Tibial nerve (tissue), 3 donors: ENCODE measurements at regions not wholly inside any gene's neighbourhood (a gene's known extent, or its start where the extent isn't known, plus 50 kb on each side); places are given as distances from the start of the nearest gene placed in this dataset.

ENCODE experiments used
- POLR2A ChIP-seq, 2 donors: fragments of 450-650 bp; IDR thresholded peaks; one replicate each; pipeline ENCODE4 v1.6.1; 2017; ENCODE audit warnings: antibody characterized with exemption in 2 of 2, mild to moderate bottlenecking in 2 of 2, moderate library complexity in 2 of 2
- TF ChIP-seq, protein P1 (sequence below), 5 experiments: fragments of 200-600 bp in 3 of 5; fragments of 450-650 bp in 2 of 5; sonication (generic) in 3 of 5; IDR thresholded peaks; one replicate each; pipeline ENCODE4 v1.5.1; 2016 to 2019; ENCODE audit warnings: antibody characterized with exemption in 5 of 5, mild to moderate bottlenecking in 3 of 5, moderate library complexity in 2 of 5

GRCh38 chr12:46499226-46499625 is 126.7 kb upstream of the SLC38A2 start:
- TF ChIP-seq, protein P1, sequence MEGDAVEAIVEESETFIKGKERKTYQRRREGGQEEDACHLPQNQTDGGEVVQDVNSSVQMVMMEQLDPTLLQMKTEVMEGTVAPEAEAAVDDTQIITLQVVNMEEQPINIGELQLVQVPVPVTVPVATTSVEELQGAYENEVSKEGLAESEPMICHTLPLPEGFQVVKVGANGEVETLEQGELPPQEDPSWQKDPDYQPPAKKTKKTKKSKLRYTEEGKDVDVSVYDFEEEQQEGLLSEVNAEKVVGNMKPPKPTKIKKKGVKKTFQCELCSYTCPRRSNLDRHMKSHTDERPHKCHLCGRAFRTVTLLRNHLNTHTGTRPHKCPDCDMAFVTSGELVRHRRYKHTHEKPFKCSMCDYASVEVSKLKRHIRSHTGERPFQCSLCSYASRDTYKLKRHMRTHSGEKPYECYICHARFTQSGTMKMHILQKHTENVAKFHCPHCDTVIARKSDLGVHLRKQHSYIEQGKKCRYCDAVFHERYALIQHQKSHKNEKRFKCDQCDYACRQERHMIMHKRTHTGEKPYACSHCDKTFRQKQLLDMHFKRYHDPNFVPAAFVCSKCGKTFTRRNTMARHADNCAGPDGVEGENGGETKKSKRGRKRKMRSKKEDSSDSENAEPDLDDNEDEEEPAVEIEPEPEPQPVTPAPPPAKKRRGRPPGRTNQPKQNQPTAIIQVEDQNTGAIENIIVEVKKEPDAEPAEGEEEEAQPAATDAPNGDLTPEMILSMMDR (IDR thresholded peaks at IDR 0.05) = no peak
- no peak for TF ChIP-seq POLR2A (IDR thresholded peaks at IDR 0.05)
